GF-D8 (cell line): ENCODE measurements at regions not wholly inside any gene's neighbourhood (a gene's known extent, or its start where the extent isn't known, plus 50 kb on each side); places are given as distances from the start of the nearest gene placed in this dataset.

Experiments
- DNase-seq: peaks from one replicate; lab custom pipeline; 2025; lab: John Stamatoyannopoulos, UW

GRCh38 chr17:33642002-33642401 lies 348.9 kb upstream of the ASIC2 start:
- no peak for DNase-seq

GRCh38 chr17:33647956-33648355 lies 354.9 kb upstream of the ASIC2 start:
- DNase-seq = no peak

DNA sequence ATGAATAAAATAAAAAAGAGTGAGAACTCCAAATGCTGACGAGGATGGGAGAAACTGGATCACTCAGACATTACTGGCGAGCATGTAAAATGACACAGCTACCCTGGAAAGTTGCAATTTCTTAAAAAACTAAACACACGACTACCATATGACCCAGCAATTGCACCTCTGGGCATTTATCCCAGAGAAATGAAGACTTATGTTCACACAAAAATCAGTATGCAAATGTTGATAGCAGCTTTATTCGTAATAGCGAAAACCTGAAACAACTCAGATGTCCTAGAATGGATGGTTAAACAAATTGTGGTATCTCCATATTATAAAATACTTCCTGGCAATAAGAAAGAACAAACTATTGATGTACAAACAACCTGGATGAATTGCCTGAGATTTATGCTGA lies 357.2 kb upstream of the ASIC2 start:
- no peak for DNase-seq

DNA sequence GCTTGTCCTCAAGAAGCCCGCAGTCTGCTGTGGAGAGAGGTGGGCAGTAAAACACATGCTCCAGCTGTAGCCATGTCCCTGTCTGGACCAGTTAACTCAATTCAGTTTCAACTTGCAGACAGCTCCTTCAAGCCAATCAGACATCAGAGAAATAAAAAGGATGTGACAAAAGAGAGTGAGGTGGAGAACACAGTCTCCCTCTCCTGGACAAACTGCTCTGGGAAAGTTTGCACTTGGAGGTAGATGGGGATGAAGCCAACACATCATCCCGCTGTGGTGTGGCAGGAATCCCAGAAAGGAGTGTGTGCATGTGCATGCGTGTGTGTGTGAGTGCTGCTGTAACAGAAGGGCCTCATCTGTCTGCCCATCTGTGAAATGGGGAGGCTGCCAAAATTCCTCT lies 358.6 kb upstream of the ASIC2 start:
- no peak for DNase-seq

GRCh38 chr17:33652731-33653398 lies 359.8 kb upstream of the ASIC2 start:
- DNase-seq = no peak

DNA sequence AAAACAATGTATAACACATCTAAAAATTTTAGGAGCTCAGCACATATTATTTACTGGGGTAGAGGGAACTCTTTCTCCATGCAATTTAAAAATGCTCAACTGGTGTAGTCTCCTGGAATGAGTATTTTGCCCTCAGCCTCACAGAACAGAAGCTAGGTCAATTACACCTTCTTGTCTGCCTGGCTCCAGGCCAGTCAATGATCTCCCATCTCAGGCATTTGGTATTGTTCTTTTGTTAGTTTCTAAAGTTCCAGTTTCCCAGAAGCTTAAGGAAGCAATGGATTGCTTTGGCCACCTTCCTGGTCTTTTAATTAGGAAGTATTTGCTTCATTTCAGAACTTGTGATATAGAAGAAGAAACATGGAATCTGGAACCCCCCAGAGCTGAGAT lies 360.3 kb upstream of the ASIC2 start:
- DNase-seq = no peak

GRCh38 chr17:33657181-33657580 lies 364.1 kb upstream of the ASIC2 start:
- no peak for DNase-seq

GRCh38 chr17:33661975-33662374 lies 368.9 kb upstream of the ASIC2 start:
- no peak for DNase-seq

- no peak for DNase-seq
Measured at GRCh38 chr17:33664116-33664840, 371.2 kb upstream of the ASIC2 start.

DNA sequence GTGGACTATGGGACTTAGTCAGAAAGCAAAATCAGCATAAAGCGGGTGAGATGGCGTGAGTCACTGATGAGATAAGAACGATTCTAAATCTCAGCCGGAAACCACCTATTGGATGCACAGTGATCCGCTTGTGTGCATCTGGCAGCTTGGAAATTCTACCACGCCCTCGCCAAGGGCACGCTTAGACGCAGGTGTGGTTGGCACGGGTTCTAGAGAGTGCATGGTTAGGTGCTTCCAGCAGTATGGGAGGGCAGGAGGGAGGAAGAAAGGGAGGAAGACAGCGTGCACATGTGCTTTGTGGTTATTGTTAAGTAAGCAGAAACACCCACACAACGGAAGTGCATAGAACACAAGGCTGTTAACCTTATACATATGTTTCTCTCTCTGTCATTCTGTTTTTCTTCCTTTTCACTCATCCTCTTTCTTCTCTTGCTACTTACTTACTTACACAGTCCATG lies 374.0 kb upstream of the ASIC2 start:
- DNase-seq = no peak

GRCh38 chr17:33667671-33668070 lies 374.6 kb upstream of the ASIC2 start:
- no peak for DNase-seq

DNA sequence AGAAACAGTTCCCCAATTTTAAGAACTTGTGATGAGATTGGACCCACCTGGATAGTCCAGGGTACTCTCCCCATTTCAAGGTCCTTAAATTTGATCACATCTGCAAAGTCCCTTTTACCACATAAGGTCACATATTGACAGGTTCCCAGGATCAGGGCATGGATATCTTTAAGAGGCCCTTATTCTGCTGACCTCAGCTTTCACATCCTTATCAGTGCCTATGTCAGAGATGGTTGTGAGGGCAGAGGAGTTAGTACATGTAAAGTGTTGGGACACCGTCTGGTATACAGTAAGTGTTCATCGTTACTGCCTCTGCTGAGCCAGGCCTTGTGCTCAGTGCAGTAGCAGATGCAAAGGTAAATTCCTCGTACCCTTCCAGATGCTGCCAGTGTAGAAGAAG lies 375.4 kb upstream of the ASIC2 start:
- no peak for DNase-seq

- no peak for DNase-seq
Measured at GRCh38 chr17:33671491-33671890, 378.4 kb upstream of the ASIC2 start.

GRCh38 chr17:33674685-33675084 lies 381.6 kb upstream of the ASIC2 start:
- no peak for DNase-seq

- no peak for DNase-seq
Measured at GRCh38 chr17:33676444-33676843, 383.3 kb upstream of the ASIC2 start.

DNA sequence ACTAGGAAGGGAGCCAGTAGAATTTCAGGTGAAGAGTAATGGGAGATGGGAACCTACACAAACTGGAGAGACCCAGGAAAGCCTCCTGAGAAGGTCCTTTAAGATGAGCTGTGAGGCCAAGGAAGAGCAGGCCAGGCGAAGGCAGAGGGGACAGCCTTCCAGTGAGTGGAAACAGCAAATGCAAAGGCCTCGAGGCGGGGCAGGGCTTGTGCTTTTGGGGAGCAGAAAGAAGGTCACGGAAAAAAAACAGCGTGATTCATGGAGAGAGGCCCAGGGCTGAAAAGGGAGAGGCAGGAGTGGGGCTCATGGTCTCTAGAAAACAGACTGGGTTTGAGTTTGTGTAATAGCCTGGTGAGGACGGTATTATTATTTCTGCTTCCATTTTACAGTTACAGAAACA lies 386.5 kb upstream of the ASIC2 start:
- no peak for DNase-seq

DNA sequence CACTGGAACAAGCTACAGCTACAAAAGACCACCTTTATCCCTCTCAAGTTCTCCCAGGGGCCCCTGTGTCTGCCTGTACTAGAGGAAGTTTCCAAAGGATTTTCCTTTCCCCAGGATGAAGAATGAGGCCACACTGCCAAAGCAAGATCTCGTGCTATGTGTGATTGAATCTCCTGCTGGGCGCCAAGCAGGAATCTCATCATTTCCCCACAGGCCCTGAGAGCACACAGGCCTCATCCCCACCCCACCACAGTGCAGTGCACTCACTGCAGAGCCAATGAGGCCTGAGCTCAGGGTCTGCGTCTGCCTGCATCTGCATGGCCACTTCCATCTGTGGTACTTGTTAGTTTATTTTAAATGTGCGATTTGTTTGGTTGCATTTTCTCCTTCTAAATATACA lies 387.4 kb upstream of the ASIC2 start:
- DNase-seq = no peak

GRCh38 chr17:33682599-33682998 lies 389.5 kb upstream of the ASIC2 start:
- no peak for DNase-seq

- no peak for DNase-seq
Measured at GRCh38 chr17:33684735-33685134, 391.6 kb upstream of the ASIC2 start.

DNA sequence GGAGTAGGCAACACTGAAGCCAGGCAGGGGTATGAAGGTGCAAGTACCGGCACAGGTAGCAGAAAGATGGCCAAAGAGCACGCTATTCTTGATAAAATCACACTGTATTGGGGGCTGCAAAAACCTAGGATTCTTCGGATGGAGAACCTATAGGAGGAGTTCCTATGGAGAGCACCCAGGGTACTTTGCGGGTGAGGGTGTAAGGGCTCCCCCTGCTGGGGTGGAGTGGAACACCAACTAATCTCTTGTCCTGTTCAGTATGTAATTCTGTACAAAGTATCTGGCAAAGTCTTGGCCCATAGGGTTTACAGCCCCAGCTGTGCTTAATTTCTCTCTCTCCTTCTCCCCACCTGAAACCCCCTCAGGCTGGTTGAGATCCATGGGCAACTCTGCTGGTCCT lies 393.1 kb upstream of the ASIC2 start:
- no peak for DNase-seq

- no peak for DNase-seq
Measured at GRCh38 chr17:33687831-33688230, 394.7 kb upstream of the ASIC2 start.

DNA sequence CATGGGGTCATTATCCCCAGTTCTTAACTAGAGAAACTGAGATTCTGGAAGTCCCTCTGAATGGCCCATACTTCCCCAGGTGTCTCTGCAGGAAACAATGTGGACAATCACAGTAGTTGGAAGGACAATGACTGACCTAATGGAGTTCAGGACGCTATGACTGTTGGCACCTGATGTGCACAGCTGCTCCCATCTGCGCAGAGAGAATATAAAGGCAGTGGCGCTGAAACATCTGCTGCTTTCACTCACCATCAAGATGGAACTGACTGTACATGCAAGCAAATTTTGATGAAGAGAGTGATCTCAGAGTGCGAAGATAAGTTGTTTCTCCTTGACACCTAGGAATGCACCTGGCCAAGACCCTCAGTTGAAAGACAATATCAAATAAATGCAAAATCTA lies 395.7 kb upstream of the ASIC2 start:
- DNase-seq = no peak

- no peak for DNase-seq
Measured at GRCh38 chr17:33689725-33690124, 396.6 kb upstream of the ASIC2 start.

- DNase-seq = no peak
Measured at GRCh38 chr17:33695431-33695830, 402.3 kb upstream of the ASIC2 start.
